SK-N-SH (cell line): ENCODE measurements at regions not wholly inside any gene's neighbourhood (a gene's known extent, or its start where the extent isn't known, plus 50 kb on each side); places are given as distances from the start of the nearest gene placed in this dataset.

Source experiments
- CTCF ChIA-PET: fragments of 300-600, 350-600 bp; formaldehyde crosslinking; extraction: SDS; loops from one replicate; lab custom pipeline; 2021; lab: Yijun Ruan, JAX
- POLR2A ChIA-PET: fragments of 350-600 bp; sonication (Branson Sonifier 250); formaldehyde crosslinking; extraction: SDS; loops from one replicate; lab custom pipeline; 2020; ENCODE audit warnings: antibody characterized with exemption, inconsistent platforms; lab: Yijun Ruan, JAX
- DNase-seq: peaks from one replicate; pipeline ENCODE4 v3.0.0; 2012
- H2AFZ ChIP-seq: fragments of 200-600 bp; sonication (generic); 2 replicates; pipeline ENCODE4 v1.8.1; 2016; ENCODE audit warnings: antibody characterized with exemption, mild to moderate bottlenecking, low read depth
- H3F3A ChIP-seq: fragments of 200-600 bp; sonication (generic); replicated peaks from 2 replicates; pipeline ENCODE3; 2016; ENCODE audit warnings: antibody characterized with exemption, mild to moderate bottlenecking; ENCODE audit not compliant: insufficient read depth
- H3K27ac ChIP-seq, 2 experiments: fragments of 200-500 bp in 1 of 2; fragments of 200-600 bp in 1 of 2; sonication (Bioruptor generic) in 1 of 2; sonication (generic), shearing (Covaris generic) in 1 of 2; 2 replicates each; pipeline versions ENCODE4 v1.5.1 to v1.6.1; 2014 to 2016; ENCODE audit warnings: low read depth in 2 of 2, inconsistent platforms in 1 of 2, low read length in 1 of 2, mild to moderate bottlenecking in 1 of 2, mixed read lengths in 1 of 2
- H3K27me3 ChIP-seq: fragments of 200-600 bp; sonication (generic), shearing (Covaris generic); 2 replicates; pipeline ENCODE4 v1.6.1; 2016; ENCODE audit warnings: mixed run types; ENCODE audit not compliant: insufficient read depth
- H3K36me3 ChIP-seq, 2 experiments: fragments of 200-500 bp in 1 of 2; fragments of 200-600 bp in 1 of 2; sonication (Bioruptor generic) in 1 of 2; sonication (generic) in 1 of 2; replicated peaks in 1 of 2; 2 replicates each; pipeline versions ENCODE3 to v1.5.1; 2014 to 2016; ENCODE audit warnings: low read length in 1 of 2, mild to moderate bottlenecking in 1 of 2; ENCODE audit not compliant: insufficient read depth in 2 of 2, control insufficient read depth in 1 of 2
- H3K4me1 ChIP-seq, 2 experiments: fragments of 200-500 bp in 1 of 2; fragments of 200-600 bp in 1 of 2; sonication (Bioruptor generic) in 1 of 2; sonication (generic), shearing (Covaris generic) in 1 of 2; 2 replicates each; pipeline versions ENCODE4 v1.5.1 to v1.6.1; 2014 to 2016; ENCODE audit warnings: low read depth in 1 of 2, low read length in 1 of 2, mixed run types in 1 of 2; ENCODE audit not compliant: insufficient read depth in 2 of 2, control insufficient read depth in 1 of 2
- H3K4me2 ChIP-seq: fragments of 200-600 bp; sonication (generic), shearing (Covaris generic); 2 replicates; pipeline ENCODE4 v1.6.1; 2017; ENCODE audit warnings: mixed run types
- H3K4me3 ChIP-seq, 2 experiments: fragments of 200-500 bp in 1 of 2; fragments of 200-600 bp in 1 of 2; sonication (Bioruptor generic) in 1 of 2; sonication (generic), shearing (Covaris generic) in 1 of 2; 2 replicates each; pipeline versions ENCODE4 v1.5.1 to v1.8.1; 2014 to 2016; ENCODE audit warnings: low read depth in 2 of 2, inconsistent platforms in 1 of 2, low read length in 1 of 2, mild to moderate bottlenecking in 1 of 2, mixed read lengths in 1 of 2, moderate library complexity in 1 of 2
- H3K79me2 ChIP-seq: fragments of 200-600 bp; sonication (generic); 2 replicates; pipeline ENCODE4 v1.8.1; 2017; ENCODE audit warnings: mild to moderate bottlenecking; ENCODE audit not compliant: insufficient read depth
- H3K9ac ChIP-seq: fragments of 200-600 bp; sonication (generic); 2 replicates; pipeline ENCODE4 v1.6.1; 2017; ENCODE audit warnings: mixed run types
- H3K9me2 ChIP-seq: fragments of 200-600 bp; sonication (generic); 2 replicates; pipeline ENCODE4 v1.6.1; 2017; ENCODE audit warnings: mixed run types
- H3K9me3 ChIP-seq: fragments of 200-600 bp; sonication (generic); 2 replicates; pipeline ENCODE4 v1.6.1; 2017; ENCODE audit warnings: mixed run types, mild to moderate bottlenecking, moderate library complexity
- H4K20me1 ChIP-seq: fragments of 200-600 bp; sonication (generic); 2 replicates; pipeline ENCODE4 v1.6.1; 2017; ENCODE audit warnings: mild to moderate bottlenecking, mixed run types; ENCODE audit not compliant: insufficient read depth
- ELF1 ChIP-seq: IDR thresholded peaks from 2 replicates; pipeline ENCODE4 v1.4.0; 2012
- EP300 ChIP-seq, 2 experiments: IDR thresholded peaks; 2 replicates each; pipeline versions ENCODE4 v1.4.0 to v1.6.1; 2012; ENCODE audit warnings: borderline replicate concordance in 1 of 2, low read depth in 1 of 2, low read length in 1 of 2
- EZH2phosphoT487 ChIP-seq: fragments of 200-600 bp; sonication (generic); IDR thresholded peaks from 2 replicates; pipeline ENCODE4 v1.6.1; 2017; ENCODE audit warnings: low read depth, mixed run types, mild to moderate bottlenecking, antibody characterized with exemption, moderate library complexity, borderline replicate concordance
- FOSL2 ChIP-seq: IDR thresholded peaks from 2 replicates; pipeline ENCODE4 v1.4.0; 2012; ENCODE audit warnings: low read depth, mild to moderate bottlenecking, moderate library complexity, borderline replicate concordance
- FOXJ3 ChIP-seq: sonication (generic); formaldehyde crosslinking; IDR thresholded peaks from 2 replicates; pipeline ENCODE4 v1.5.1; 2020; ENCODE audit warnings: mild to moderate bottlenecking, missing genetic modification reagents
- FOXM1 ChIP-seq: IDR thresholded peaks from 2 replicates; pipeline ENCODE4 v1.4.0; 2012; ENCODE audit warnings: low read depth, mild to moderate bottlenecking
- GATA2 ChIP-seq: sonication (generic); formaldehyde crosslinking; IDR thresholded peaks from 2 replicates; pipeline ENCODE4 v1.5.0; 2020; ENCODE audit warnings: mild to moderate bottlenecking, missing genetic modification reagents
- JUND ChIP-seq: IDR thresholded peaks from 2 replicates; pipeline ENCODE4 v1.4.0; 2012
- MAX ChIP-seq: IDR thresholded peaks from 2 replicates; pipeline ENCODE4 v1.4.0; 2012; ENCODE audit warnings: low read depth
- MEF2A ChIP-seq: IDR thresholded peaks from 2 replicates; pipeline ENCODE4 v1.4.0; 2012; ENCODE audit warnings: low read depth, borderline replicate concordance
- NFIC ChIP-seq: IDR thresholded peaks from 2 replicates; pipeline ENCODE4 v1.4.0; 2012; ENCODE audit warnings: borderline replicate concordance
- NRF1 ChIP-seq: IDR thresholded peaks from 2 replicates; pipeline ENCODE4 v1.6.1; 2012; ENCODE audit warnings: low read depth, mild to moderate bottlenecking, low read length
- RAD21 ChIP-seq: IDR thresholded peaks from 2 replicates; pipeline ENCODE4 v1.6.1; 2012; ENCODE audit warnings: mild to moderate bottlenecking, low read length
- RCOR1 ChIP-seq: fragments of 150-350 bp; IDR thresholded peaks from 2 replicates; pipeline ENCODE4 v1.6.1; 2017; ENCODE audit warnings: antibody characterized with exemption, low read length
- RFX5 ChIP-seq: IDR thresholded peaks from 2 replicates; pipeline ENCODE4 v1.6.1; 2012; ENCODE audit warnings: mild to moderate bottlenecking, improper control_type of control experiment, low read length
- TAF1 ChIP-seq: IDR thresholded peaks from 2 replicates; pipeline ENCODE4 v1.6.1; 2012; ENCODE audit warnings: low read depth, mild to moderate bottlenecking, low read length, moderate library complexity, borderline replicate concordance
- TCF12 ChIP-seq: IDR thresholded peaks from 2 replicates; pipeline ENCODE4 v1.4.0; 2012
- TEAD4 ChIP-seq: IDR thresholded peaks from 2 replicates; pipeline ENCODE4 v1.4.0; 2012; ENCODE audit warnings: mild to moderate bottlenecking, borderline replicate concordance; ENCODE audit not compliant: insufficient read depth
- ZBTB33 ChIP-seq: IDR thresholded peaks from 2 replicates; pipeline ENCODE4 v1.4.0; 2012; ENCODE audit warnings: low read depth, borderline replicate concordance
- WGBS: methylation state at CpG from one replicate; pipeline ENCODE4 v1.1.6; 2017; ENCODE audit warnings: low lambda C conversion rate; 5-methylcytosine and 5-hydroxymethylcytosine counted together
- TF ChIP-seq, protein P1 (sequence below): fragments of 150-350 bp; IDR thresholded peaks from 2 replicates; pipeline ENCODE4 v1.6.1; 2016; ENCODE audit warnings: mild to moderate bottlenecking, low read depth, low read length

- Histone ChIP-seq H3F3A (no peaks in the 10 kb centered on the region), H2AFZ (no peak overlapping the region), H3K79me2 (no peaks in the 10 kb centered on the region), H3K9me2 (no peaks in the 10 kb centered on the region), H3K36me3 (no peaks in the 10 kb centered on the region), H3K4me2 (no peak overlapping the region), H3K27ac (no peak overlapping the region), H4K20me1 (no peaks in the 10 kb centered on the region), H3K4me1 (no peaks in the 10 kb centered on the region), H3K9me3 (no peaks in the 10 kb centered on the region), H3K9ac (no peak overlapping the region), H3K4me3 (no peak overlapping the region), H3K27me3 (no peaks in the 10 kb centered on the region)
- ChIA-PET POLR2A (no interaction called here), CTCF (interaction anchor here (0.7 kb wide), 1 partner anchor 561 kb away, joined by 4 read pairs; no protein-coding TSS in a partner anchor)
- no peak for TF ChIP-seq MEF2A
- TF ChIP-seq NFIC, result no peak
- TF ChIP-seq TCF12, result no peak
- no peak for TF ChIP-seq FOXJ3 (CRISPR knock-in tag)
- TF ChIP-seq RCOR1, result no peak
- no peak for TF ChIP-seq MAX
- no peak for TF ChIP-seq FOXM1
- TF ChIP-seq ELF1, result no peak
- TF ChIP-seq ZBTB33, result no peak
- no peak for TF ChIP-seq TEAD4
- TF ChIP-seq EZH2phosphoT487, result no peak
- no peak for TF ChIP-seq JUND
- TF ChIP-seq RAD21, result no peak
- DNase-seq, result no peak
- WGBS, result 88% methylated on average over 5 of the region's 5 CpGs
Observed at GRCh38 chr10:4041635-4042034, 256.6 kb upstream of the KLF6 start.

- no peak overlapping the region for H3K4me3 ChIP-seq
- ChIA-PET CTCF (interaction anchor here (0.9 to 1.0 kb wide), 3 partner anchors 9 to 30 kb away, joined by 3 read pairs; no protein-coding TSS in a partner anchor), POLR2A (no interaction called here)
- no peaks in the 10 kb centered on the region for H4K20me1 ChIP-seq
- H3K9me3 ChIP-seq, result no peaks in the 10 kb centered on the region
- H3K27ac ChIP-seq, result no peak overlapping the region
- no peak overlapping the region for H3K4me2 ChIP-seq
- 93% methylated on average over 4 of the region's 4 CpGs for WGBS
- DNase-seq, result no peak
- no peaks in the 10 kb centered on the region for H3K4me1 ChIP-seq
- H3K79me2 ChIP-seq, result no peaks in the 10 kb centered on the region
- H2AFZ ChIP-seq, result no peak overlapping the region
- H3K9me2 ChIP-seq, result no peaks in the 10 kb centered on the region
- no peak overlapping the region for H3K9ac ChIP-seq
- H3K27me3 ChIP-seq, result no peaks in the 10 kb centered on the region
- no peaks in the 10 kb centered on the region for H3F3A ChIP-seq
- no peaks in the 10 kb centered on the region for H3K36me3 ChIP-seq
- no peak for TF ChIP-seq FOXJ3 (CRISPR knock-in tag)
- TF ChIP-seq NRF1, result no peak
- no peak for TF ChIP-seq GATA2 (CRISPR knock-in tag)
- no peak for TF ChIP-seq RAD21
- TF ChIP-seq, protein P1, sequence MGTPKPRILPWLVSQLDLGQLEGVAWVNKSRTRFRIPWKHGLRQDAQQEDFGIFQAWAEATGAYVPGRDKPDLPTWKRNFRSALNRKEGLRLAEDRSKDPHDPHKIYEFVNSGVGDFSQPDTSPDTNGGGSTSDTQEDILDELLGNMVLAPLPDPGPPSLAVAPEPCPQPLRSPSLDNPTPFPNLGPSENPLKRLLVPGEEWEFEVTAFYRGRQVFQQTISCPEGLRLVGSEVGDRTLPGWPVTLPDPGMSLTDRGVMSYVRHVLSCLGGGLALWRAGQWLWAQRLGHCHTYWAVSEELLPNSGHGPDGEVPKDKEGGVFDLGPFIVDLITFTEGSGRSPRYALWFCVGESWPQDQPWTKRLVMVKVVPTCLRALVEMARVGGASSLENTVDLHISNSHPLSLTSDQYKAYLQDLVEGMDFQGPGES, result no peak
- no peak for TF ChIP-seq TEAD4
- TF ChIP-seq FOSL2, result no peak
- TF ChIP-seq ELF1, result no peak
- no peak for TF ChIP-seq TAF1
- no peak for TF ChIP-seq MAX
- TF ChIP-seq RFX5, result no peak
- no peak for TF ChIP-seq EP300 (IDR thresholded peaks at IDR 0.05; ENCODE audit: borderline replicate concordance in 1 of 2, low read depth in 1 of 2, low read length in 1 of 2)
Observed at GRCh38 chr10:4038000-4038399, 253.0 kb upstream of the KLF6 start.
